SK-N-SH (cell line): ENCODE measurements at regions not wholly inside any gene's neighbourhood (a gene's known extent, or its start where the extent isn't known, plus 50 kb on each side); places are given as distances from the start of the nearest gene placed in this dataset.

Experiments used
- FOXM1 ChIP-seq: IDR thresholded peaks from 2 replicates; pipeline ENCODE4 v1.4.0; 2012; ENCODE audit warnings: low read depth, mild to moderate bottlenecking
- NRF1 ChIP-seq: IDR thresholded peaks from 2 replicates; pipeline ENCODE4 v1.6.1; 2012; ENCODE audit warnings: low read depth, mild to moderate bottlenecking, low read length
- TF ChIP-seq, protein P1 (sequence below): fragments of 200-600 bp; sonication (generic); IDR thresholded peaks from 2 replicates; pipeline ENCODE4 v1.6.1; 2017; ENCODE audit warnings: antibody characterized with exemption, mild to moderate bottlenecking, moderate library complexity

DNA sequence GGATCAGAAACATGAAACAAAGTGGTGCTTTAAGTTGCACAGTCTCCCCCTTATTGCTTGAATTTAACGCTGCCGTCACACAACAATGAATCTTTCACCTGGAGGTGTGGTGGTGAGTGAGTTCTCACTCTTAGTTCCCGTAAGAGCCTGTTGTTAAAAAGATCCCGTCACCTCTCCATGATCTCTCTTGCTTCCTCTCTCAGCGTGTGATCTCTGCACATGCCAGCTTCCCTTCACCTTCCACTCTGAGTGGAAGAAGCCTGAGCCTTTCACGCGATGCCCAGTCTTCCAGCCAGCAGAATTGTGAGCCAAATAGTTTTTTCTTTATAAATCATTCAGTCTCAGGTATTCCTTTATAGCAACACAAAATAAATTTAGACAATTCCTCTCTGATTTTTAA is 136.7 kb upstream of the CHL1 start:
- TF ChIP-seq NRF1 (no peak), FOXM1 (no peak)
- TF ChIP-seq, protein P1, sequence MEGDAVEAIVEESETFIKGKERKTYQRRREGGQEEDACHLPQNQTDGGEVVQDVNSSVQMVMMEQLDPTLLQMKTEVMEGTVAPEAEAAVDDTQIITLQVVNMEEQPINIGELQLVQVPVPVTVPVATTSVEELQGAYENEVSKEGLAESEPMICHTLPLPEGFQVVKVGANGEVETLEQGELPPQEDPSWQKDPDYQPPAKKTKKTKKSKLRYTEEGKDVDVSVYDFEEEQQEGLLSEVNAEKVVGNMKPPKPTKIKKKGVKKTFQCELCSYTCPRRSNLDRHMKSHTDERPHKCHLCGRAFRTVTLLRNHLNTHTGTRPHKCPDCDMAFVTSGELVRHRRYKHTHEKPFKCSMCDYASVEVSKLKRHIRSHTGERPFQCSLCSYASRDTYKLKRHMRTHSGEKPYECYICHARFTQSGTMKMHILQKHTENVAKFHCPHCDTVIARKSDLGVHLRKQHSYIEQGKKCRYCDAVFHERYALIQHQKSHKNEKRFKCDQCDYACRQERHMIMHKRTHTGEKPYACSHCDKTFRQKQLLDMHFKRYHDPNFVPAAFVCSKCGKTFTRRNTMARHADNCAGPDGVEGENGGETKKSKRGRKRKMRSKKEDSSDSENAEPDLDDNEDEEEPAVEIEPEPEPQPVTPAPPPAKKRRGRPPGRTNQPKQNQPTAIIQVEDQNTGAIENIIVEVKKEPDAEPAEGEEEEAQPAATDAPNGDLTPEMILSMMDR: no peak
